ENCODE measurements at regions not wholly inside any gene's neighbourhood (a gene's known extent, or its start where the extent isn't known, plus 50 kb on each side); places are given as distances from the start of the nearest gene placed in this dataset.

- no TSS peak for BruUV-seq (replicated peaks)
- Histone ChIP-seq H3K4me3 (ENCODE audit: low read depth, low read length, poor library complexity, severe bottlenecking) (no peak overlapping the region), H3K27ac (ENCODE audit: low read depth, low read length, poor library complexity, severe bottlenecking) (no peak overlapping the region), H3K4me1 (ENCODE audit: insufficient read depth, low read length, poor library complexity, severe bottlenecking) (no peaks in the 10 kb centered on the region), H3K9me3 (ENCODE audit: low read depth, low read length, poor library complexity, severe bottlenecking) (peaks cover 20% of the 10 kb centered on the region), H3K27me3 (replicated peaks; ENCODE audit: insufficient read depth, low read depth, low read length, poor library complexity) (no peaks in the 10 kb centered on the region), H3K36me3 (ENCODE audit: insufficient read depth, low read length, poor library complexity, severe bottlenecking) (no peaks in the 10 kb centered on the region)
- ChIA-PET CTCF (no interaction called here), POLR2A (ENCODE audit: low non-redundant PET) (no interaction called here)
- no peak for DNase-seq (ENCODE audit: low spot score)
- intact Hi-C loops (cut with micrococcal nuclease; ENCODE audit: unreplicated experiment): no loop called here
- TF ChIP-seq CTCF (conservative IDR thresholded peaks at IDR 0.05; ENCODE audit: low read depth, low read length) (no peak), EZH2 (IDR thresholded peaks at IDR 0.05; ENCODE audit: borderline replicate concordance, low read depth, low read length, poor library complexity, severe bottlenecking) (no peak)
Observed at GRCh38 chr16:50422926-50423325, 54.1 kb upstream of the BRD7 start.

- no peak for DNase-seq (ENCODE audit: low spot score)
- TF ChIP-seq EZH2 (IDR thresholded peaks at IDR 0.05; ENCODE audit: borderline replicate concordance, low read depth, low read length, poor library complexity, severe bottlenecking) (no peak), CTCF (conservative IDR thresholded peaks at IDR 0.05; ENCODE audit: low read depth, low read length) (no peak)
- intact Hi-C loops (cut with micrococcal nuclease; ENCODE audit: unreplicated experiment): no loop called here
- Histone ChIP-seq H3K4me3 (ENCODE audit: low read depth, low read length, poor library complexity, severe bottlenecking) (no peak overlapping the region), H3K36me3 (ENCODE audit: insufficient read depth, low read length, poor library complexity, severe bottlenecking) (no peaks in the 10 kb centered on the region), H3K4me1 (ENCODE audit: insufficient read depth, low read length, poor library complexity, severe bottlenecking) (no peaks in the 10 kb centered on the region), H3K9me3 (ENCODE audit: low read depth, low read length, poor library complexity, severe bottlenecking) (peaks cover 35% of the 10 kb centered on the region), H3K27ac (ENCODE audit: low read depth, low read length, poor library complexity, severe bottlenecking) (no peak overlapping the region), H3K27me3 (replicated peaks; ENCODE audit: insufficient read depth, low read depth, low read length, poor library complexity) (no peaks in the 10 kb centered on the region)
- POLR2A ChIA-PET (ENCODE audit: low non-redundant PET): no interaction called here
- CTCF ChIA-PET: no interaction called here
- BruUV-seq (replicated peaks): no TSS peak
Observed at GRCh38 chr16:50419116-50419515, 50.3 kb upstream of the BRD7 start.
